Osteocyte (in vitro differentiated cells): ENCODE measurements at regions not wholly inside any gene's neighbourhood (a gene's known extent, or its start where the extent isn't known, plus 50 kb on each side); places are given as distances from the start of the nearest gene placed in this dataset.

Source experiments
- DNase-seq: peaks from one replicate; pipeline ENCODE4 v3.0.0; 2021; ENCODE audit warnings: mixed read lengths; ENCODE audit not compliant: unreplicated experiment; ENCODE audit errors: extremely low spot score
- H3K27ac Mint-ChIP-seq: one replicate; pipeline ENCODE4 v1.8.0; 2021; ENCODE audit warnings: mild to moderate bottlenecking, mixed read lengths; ENCODE audit not compliant: unreplicated experiment
- H3K27me3 Mint-ChIP-seq: one replicate; pipeline ENCODE4 v1.8.0; 2021; ENCODE audit warnings: mixed read lengths; ENCODE audit not compliant: unreplicated experiment
- H3K36me3 Mint-ChIP-seq: one replicate; pipeline ENCODE4 v1.8.0; 2021; ENCODE audit warnings: mixed read lengths; ENCODE audit not compliant: unreplicated experiment
- H3K4me1 Mint-ChIP-seq: one replicate; pipeline ENCODE4 v1.8.0; 2021; ENCODE audit warnings: mixed read lengths; ENCODE audit not compliant: unreplicated experiment
- H3K4me3 Mint-ChIP-seq: one replicate; pipeline ENCODE4 v1.8.0; 2021; ENCODE audit warnings: mild to moderate bottlenecking, moderate library complexity, mixed read lengths; ENCODE audit not compliant: unreplicated experiment
- H3K9me3 Mint-ChIP-seq: one replicate; pipeline ENCODE4 v1.8.0; 2021; ENCODE audit warnings: mixed read lengths; ENCODE audit not compliant: unreplicated experiment
- TF ChIP-seq, protein P1 (sequence below): fragments of 200-600 bp; sonication (generic); IDR thresholded peaks from 2 replicates; pipeline ENCODE4 v1.5.0; 2021; ENCODE audit warnings: antibody characterized with exemption, mild to moderate bottlenecking, moderate library complexity

DNA sequence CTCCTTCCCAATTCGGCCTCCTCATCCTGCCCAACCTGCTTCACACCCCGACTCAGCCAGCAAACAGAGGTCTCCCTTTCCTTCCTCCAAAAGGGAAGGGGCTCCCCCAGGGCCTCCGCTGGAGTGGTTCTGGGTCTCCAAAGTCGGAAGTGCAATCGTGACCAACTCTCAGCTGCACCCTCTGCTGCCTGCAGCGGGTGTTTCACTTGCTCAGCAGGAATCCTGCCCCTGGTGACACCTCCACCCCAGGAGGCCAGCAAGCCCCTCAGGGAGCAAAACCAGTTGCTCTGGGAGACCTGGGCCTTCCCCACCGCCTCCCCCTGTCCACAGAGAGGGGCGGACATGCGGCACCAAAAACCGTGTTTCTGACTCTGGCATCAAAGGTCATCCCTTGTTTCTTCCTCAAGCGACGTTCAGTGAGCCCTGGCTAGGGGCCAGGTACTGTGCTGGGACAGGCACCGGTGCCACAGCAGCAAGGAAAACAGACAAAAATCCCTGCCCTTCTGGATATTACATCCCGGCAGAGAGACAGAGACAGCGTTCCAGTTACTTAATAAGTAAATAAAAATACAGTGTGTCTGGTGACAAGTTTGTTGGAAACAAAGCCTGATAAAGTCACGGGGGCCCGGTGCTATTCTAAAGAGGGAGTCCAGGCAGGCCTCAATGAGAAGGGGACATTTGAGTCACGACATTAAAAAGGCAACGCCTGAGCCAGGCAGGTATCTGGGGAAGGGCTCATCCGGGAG lies 219.0 kb downstream of the BMP7 start:
- Mint-ChIP-seq H3K36me3 (no peaks in the 10 kb centered on the region), H3K9me3 (no peaks in the 10 kb centered on the region), H3K4me1 (peaks cover 31% of the 10 kb centered on the region), H3K4me3 (no peak overlapping the region), H3K27me3 (no peaks in the 10 kb centered on the region), H3K27ac (peak overlapping the region; percentile 67)
- TF ChIP-seq, protein P1, sequence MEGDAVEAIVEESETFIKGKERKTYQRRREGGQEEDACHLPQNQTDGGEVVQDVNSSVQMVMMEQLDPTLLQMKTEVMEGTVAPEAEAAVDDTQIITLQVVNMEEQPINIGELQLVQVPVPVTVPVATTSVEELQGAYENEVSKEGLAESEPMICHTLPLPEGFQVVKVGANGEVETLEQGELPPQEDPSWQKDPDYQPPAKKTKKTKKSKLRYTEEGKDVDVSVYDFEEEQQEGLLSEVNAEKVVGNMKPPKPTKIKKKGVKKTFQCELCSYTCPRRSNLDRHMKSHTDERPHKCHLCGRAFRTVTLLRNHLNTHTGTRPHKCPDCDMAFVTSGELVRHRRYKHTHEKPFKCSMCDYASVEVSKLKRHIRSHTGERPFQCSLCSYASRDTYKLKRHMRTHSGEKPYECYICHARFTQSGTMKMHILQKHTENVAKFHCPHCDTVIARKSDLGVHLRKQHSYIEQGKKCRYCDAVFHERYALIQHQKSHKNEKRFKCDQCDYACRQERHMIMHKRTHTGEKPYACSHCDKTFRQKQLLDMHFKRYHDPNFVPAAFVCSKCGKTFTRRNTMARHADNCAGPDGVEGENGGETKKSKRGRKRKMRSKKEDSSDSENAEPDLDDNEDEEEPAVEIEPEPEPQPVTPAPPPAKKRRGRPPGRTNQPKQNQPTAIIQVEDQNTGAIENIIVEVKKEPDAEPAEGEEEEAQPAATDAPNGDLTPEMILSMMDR, result peak; percentile 43
- DNase-seq, result no peak

DNA sequence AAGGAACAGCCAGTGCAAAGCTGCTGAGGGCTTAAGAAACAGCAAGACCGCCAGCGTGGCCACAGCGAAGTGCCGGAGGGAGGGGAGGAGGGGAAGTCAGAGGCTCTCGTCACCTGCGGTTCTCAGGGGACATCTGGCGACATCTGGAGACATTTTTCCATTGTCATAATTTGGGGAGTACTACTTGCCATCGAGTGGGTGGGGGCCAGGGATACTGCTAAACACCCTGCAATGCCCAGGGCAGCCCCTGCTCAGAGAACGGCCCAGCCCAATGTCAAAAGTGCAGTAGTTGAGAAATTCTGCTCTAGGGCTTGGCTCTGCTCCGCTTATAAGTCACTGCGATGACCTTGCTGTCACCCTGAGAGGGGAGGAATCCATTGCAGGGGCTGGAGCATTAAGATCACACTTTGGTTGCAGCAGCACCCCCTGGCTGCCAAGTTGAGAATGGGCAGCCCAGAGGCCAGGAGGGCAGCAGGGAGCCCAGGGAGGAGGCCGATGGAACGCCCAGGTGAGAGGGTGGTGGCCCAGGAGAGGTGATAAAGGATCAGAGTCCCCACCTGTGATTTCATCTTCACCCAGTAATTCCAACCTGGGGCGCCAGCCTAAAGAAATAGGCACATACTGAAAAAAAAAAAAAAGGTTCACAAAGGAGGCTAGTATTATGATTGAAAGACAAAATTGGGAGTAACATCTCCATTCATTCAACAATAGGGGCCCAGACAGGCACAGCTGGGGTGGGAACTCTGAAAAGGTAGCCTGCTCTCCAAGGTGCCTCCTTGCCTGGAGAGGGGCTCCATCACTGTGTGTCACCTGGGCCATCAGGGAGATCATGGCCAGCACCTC lies 218.2 kb downstream of the BMP7 start:
- no peak for DNase-seq

DNA sequence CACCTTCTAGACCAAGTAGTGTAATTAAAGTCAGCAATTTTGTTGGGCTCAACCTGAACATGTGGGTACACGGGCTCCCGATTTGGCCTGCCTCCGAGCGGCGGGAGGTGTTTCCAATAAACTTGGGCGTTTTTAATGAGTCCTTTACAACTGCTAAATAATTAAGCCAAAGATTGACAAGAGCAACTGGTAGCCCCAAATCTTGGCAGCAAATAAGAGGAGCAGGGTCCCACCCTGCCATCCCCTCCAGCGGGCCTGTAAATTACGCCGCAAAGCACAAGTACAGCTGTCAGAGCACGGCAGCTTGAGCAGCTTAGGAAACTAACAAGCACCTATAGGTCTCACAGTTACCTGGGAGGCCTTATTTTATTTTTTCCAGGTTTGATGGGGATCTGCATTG lies 217.1 kb downstream of the BMP7 start:
- no peaks in the 10 kb centered on the region for H3K36me3 Mint-ChIP-seq
- H3K27ac Mint-ChIP-seq, result no peak overlapping the region
- TF ChIP-seq, protein P1, result no peak
- no peak for DNase-seq
- H3K4me1 Mint-ChIP-seq, result peaks cover 36% of the 10 kb centered on the region
- H3K4me3 Mint-ChIP-seq, result no peak overlapping the region
- H3K27me3 Mint-ChIP-seq, result no peaks in the 10 kb centered on the region
- H3K9me3 Mint-ChIP-seq, result no peaks in the 10 kb centered on the region

More for the DNA sequence above, 218.2 kb downstream of the BMP7 start:
- H3K36me3 Mint-ChIP-seq, result no peaks in the 10 kb centered on the region
- no peaks in the 10 kb centered on the region for H3K9me3 Mint-ChIP-seq
- H3K27me3 Mint-ChIP-seq, result no peaks in the 10 kb centered on the region
- H3K4me1 Mint-ChIP-seq, result peaks cover 29% of the 10 kb centered on the region
- peak overlapping the region; percentile 67 for H3K27ac Mint-ChIP-seq
- TF ChIP-seq, protein P1, result peak; percentile 73
- no peak overlapping the region for H3K4me3 Mint-ChIP-seq

DNA sequence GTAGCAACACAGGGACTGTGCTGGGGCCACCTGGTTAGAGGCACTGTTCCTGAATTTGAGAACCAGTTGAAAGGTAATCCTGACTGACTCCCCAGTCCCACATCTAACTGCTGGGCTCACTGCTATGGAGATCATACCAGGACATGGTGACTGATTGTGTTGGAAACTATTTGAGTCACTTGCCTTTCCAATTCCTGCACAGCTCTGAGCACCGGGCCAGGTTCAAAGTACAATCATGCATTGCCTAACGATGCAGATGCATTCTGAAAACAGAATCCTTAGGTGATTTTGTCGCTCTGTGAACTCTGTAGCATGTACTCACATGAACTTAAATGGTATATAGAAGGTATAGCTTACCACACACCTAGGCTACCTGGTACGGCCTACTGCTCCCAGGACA lies 215.3 kb downstream of the BMP7 start:
- Mint-ChIP-seq H3K9me3 (no peaks in the 10 kb centered on the region), H3K4me1 (peaks cover 54% of the 10 kb centered on the region), H3K4me3 (no peak overlapping the region), H3K27me3 (no peaks in the 10 kb centered on the region), H3K36me3 (no peaks in the 10 kb centered on the region), H3K27ac (no peak overlapping the region)
- DNase-seq, result no peak
- TF ChIP-seq, protein P1, result no peak

DNA sequence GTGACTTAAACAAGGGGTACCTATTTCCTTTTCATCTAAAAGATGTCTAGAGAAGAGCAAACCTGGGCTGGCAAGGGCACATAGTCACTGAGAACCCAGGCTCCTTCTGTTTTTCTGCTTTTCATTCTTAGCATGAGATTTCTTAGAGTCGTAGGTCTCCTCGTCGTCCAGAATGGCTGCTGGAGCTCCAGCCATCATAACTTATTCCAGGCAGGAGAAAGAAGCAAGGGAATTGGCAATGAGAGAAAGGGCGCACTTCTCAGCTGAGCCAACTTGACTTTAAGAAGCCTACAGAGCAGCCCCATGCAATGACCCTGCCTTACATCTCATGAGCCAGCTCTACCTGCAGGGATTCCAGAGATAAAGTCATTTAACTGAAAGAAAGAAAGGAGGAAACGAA lies 213.4 kb downstream of the BMP7 start:
- no peak for DNase-seq
- Mint-ChIP-seq H3K9me3 (no peaks in the 10 kb centered on the region), H3K27ac (no peak overlapping the region), H3K27me3 (no peaks in the 10 kb centered on the region), H3K4me1 (peaks cover 50% of the 10 kb centered on the region), H3K4me3 (no peak overlapping the region), H3K36me3 (no peaks in the 10 kb centered on the region)
- TF ChIP-seq, protein P1, result no peak
